ENCODE measurements at regions not wholly inside any gene's neighbourhood (a gene's known extent, or its start where the extent isn't known, plus 50 kb on each side); places are given as distances from the start of the nearest gene placed in this dataset.

DNA sequence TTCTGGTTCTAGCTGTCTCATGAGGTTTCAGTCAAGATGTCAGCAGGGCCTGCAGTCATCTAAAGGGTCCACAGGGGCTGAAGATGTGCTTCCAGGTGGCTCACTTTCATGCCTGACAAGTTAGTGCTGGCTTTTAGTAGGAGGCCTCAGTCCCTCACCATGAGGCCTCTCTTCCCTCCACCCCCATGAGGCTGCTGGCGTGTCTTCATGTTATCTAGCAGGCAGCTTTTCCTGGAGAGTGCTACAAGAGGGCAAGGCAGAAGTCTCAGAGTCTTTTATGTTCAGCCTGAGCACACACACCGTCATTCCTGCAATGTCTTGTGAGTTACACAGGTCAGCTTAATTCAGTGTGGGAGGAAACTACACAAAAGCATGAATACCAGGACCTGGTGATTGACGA is 769.9 kb downstream of the HDGFL1 start:
- no peak overlapping the region for H3K27ac ChIP-seq (ENCODE audit: low read length)
- TF ChIP-seq SMC3 (conservative IDR thresholded peaks at IDR 0.05; ENCODE audit: poor library complexity) (no peak), MXI1 (conservative IDR thresholded peaks at IDR 0.05; ENCODE audit: poor library complexity, severe bottlenecking) (no peak), POLR2AphosphoS5 (IDR thresholded peaks at IDR 0.05) (no peak), RAD21 (conservative IDR thresholded peaks at IDR 0.05) (no peak), EP300 (conservative IDR thresholded peaks at IDR 0.05; ENCODE audit: poor library complexity, severe bottlenecking) (no peak), EZH2 (IDR thresholded peaks at IDR 0.05; ENCODE audit: borderline replicate concordance, insufficient read depth, low read length, poor library complexity, severe bottlenecking) (no peak), TAF1 (IDR thresholded peaks at IDR 0.05; ENCODE audit: low read depth) (no peak)
- TF ChIP-seq, protein P1, sequence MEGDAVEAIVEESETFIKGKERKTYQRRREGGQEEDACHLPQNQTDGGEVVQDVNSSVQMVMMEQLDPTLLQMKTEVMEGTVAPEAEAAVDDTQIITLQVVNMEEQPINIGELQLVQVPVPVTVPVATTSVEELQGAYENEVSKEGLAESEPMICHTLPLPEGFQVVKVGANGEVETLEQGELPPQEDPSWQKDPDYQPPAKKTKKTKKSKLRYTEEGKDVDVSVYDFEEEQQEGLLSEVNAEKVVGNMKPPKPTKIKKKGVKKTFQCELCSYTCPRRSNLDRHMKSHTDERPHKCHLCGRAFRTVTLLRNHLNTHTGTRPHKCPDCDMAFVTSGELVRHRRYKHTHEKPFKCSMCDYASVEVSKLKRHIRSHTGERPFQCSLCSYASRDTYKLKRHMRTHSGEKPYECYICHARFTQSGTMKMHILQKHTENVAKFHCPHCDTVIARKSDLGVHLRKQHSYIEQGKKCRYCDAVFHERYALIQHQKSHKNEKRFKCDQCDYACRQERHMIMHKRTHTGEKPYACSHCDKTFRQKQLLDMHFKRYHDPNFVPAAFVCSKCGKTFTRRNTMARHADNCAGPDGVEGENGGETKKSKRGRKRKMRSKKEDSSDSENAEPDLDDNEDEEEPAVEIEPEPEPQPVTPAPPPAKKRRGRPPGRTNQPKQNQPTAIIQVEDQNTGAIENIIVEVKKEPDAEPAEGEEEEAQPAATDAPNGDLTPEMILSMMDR (IDR thresholded peaks at IDR 0.05; ENCODE audit: poor library complexity, severe bottlenecking) = no peak
- TF ChIP-seq, protein P2, sequence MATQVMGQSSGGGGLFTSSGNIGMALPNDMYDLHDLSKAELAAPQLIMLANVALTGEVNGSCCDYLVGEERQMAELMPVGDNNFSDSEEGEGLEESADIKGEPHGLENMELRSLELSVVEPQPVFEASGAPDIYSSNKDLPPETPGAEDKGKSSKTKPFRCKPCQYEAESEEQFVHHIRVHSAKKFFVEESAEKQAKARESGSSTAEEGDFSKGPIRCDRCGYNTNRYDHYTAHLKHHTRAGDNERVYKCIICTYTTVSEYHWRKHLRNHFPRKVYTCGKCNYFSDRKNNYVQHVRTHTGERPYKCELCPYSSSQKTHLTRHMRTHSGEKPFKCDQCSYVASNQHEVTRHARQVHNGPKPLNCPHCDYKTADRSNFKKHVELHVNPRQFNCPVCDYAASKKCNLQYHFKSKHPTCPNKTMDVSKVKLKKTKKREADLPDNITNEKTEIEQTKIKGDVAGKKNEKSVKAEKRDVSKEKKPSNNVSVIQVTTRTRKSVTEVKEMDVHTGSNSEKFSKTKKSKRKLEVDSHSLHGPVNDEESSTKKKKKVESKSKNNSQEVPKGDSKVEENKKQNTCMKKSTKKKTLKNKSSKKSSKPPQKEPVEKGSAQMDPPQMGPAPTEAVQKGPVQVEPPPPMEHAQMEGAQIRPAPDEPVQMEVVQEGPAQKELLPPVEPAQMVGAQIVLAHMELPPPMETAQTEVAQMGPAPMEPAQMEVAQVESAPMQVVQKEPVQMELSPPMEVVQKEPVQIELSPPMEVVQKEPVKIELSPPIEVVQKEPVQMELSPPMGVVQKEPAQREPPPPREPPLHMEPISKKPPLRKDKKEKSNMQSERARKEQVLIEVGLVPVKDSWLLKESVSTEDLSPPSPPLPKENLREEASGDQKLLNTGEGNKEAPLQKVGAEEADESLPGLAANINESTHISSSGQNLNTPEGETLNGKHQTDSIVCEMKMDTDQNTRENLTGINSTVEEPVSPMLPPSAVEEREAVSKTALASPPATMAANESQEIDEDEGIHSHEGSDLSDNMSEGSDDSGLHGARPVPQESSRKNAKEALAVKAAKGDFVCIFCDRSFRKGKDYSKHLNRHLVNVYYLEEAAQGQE (IDR thresholded peaks at IDR 0.05; ENCODE audit: borderline replicate concordance) = no peak
- no peaks in the 10 kb centered on the region for H3K79me2 ChIP-seq (replicated peaks; ENCODE audit: insufficient read depth, low read length)
- H2AFZ ChIP-seq (ENCODE audit: low read depth, low read length) = no peak overlapping the region
- H4K20me1 ChIP-seq (ENCODE audit: insufficient read depth) = no peaks in the 10 kb centered on the region
- no peak overlapping the region for H3K4me2 ChIP-seq (ENCODE audit: low read length)
- no peaks in the 10 kb centered on the region for H3K36me3 ChIP-seq (ENCODE audit: insufficient read depth, low read length)
- H3K27me3 ChIP-seq (ENCODE audit: insufficient read depth, low read depth, low read length) = no peaks in the 10 kb centered on the region
- no peaks in the 10 kb centered on the region for H3F3A ChIP-seq (ENCODE audit: insufficient read depth, low read length, poor library complexity, severe bottlenecking)
- H3K9me3 ChIP-seq (ENCODE audit: low read length) = no peaks in the 10 kb centered on the region
- no peak overlapping the region for H3K4me3 ChIP-seq (ENCODE audit: low read length)
- no peaks in the 10 kb centered on the region for H3K9me2 ChIP-seq (ENCODE audit: insufficient read depth, low read length)
- no peak overlapping the region for H3K9ac ChIP-seq (ENCODE audit: low read length)

- Histone ChIP-seq H3K79me2 (replicated peaks; ENCODE audit: insufficient read depth, low read length) (no peaks in the 10 kb centered on the region), H3K9me3 (ENCODE audit: low read length) (no peaks in the 10 kb centered on the region), H3K27me3 (ENCODE audit: insufficient read depth, low read depth, low read length) (no peaks in the 10 kb centered on the region), H2AFZ (ENCODE audit: low read depth, low read length) (no peak overlapping the region), H3F3A (ENCODE audit: insufficient read depth, low read length, poor library complexity, severe bottlenecking) (no peaks in the 10 kb centered on the region), H4K20me1 (ENCODE audit: insufficient read depth) (no peaks in the 10 kb centered on the region), H3K9me2 (ENCODE audit: insufficient read depth, low read length) (no peaks in the 10 kb centered on the region), H3K4me3 (ENCODE audit: low read length) (no peak overlapping the region), H3K4me2 (ENCODE audit: low read length) (no peak overlapping the region), H3K27ac (ENCODE audit: low read length) (no peak overlapping the region), H3K36me3 (ENCODE audit: insufficient read depth, low read length) (no peaks in the 10 kb centered on the region), H3K9ac (ENCODE audit: low read length) (no peak overlapping the region)
- TF ChIP-seq MXI1 (conservative IDR thresholded peaks at IDR 0.05; ENCODE audit: poor library complexity, severe bottlenecking) (no peak), TAF1 (IDR thresholded peaks at IDR 0.05; ENCODE audit: low read depth) (no peak), RAD21 (conservative IDR thresholded peaks at IDR 0.05) (no peak), EZH2 (IDR thresholded peaks at IDR 0.05; ENCODE audit: borderline replicate concordance, insufficient read depth, low read length, poor library complexity, severe bottlenecking) (no peak), SMC3 (conservative IDR thresholded peaks at IDR 0.05; ENCODE audit: poor library complexity) (no peak), EP300 (conservative IDR thresholded peaks at IDR 0.05; ENCODE audit: poor library complexity, severe bottlenecking) (no peak), POLR2AphosphoS5 (IDR thresholded peaks at IDR 0.05) (peak; percentile 35)
- TF ChIP-seq, protein P2 (IDR thresholded peaks at IDR 0.05; ENCODE audit: borderline replicate concordance) = peak; percentile 34
- TF ChIP-seq, protein P1 (IDR thresholded peaks at IDR 0.05; ENCODE audit: poor library complexity, severe bottlenecking) = no peak
Observed at GRCh38 chr6:23340271-23340670, 770.9 kb downstream of the HDGFL1 start.

All from neural cell (in vitro differentiated cells).